ENCODE measurements at regions not wholly inside any gene's neighbourhood (a gene's known extent, or its start where the extent isn't known, plus 50 kb on each side); places are given as distances from the start of the nearest gene placed in this dataset.

DNA sequence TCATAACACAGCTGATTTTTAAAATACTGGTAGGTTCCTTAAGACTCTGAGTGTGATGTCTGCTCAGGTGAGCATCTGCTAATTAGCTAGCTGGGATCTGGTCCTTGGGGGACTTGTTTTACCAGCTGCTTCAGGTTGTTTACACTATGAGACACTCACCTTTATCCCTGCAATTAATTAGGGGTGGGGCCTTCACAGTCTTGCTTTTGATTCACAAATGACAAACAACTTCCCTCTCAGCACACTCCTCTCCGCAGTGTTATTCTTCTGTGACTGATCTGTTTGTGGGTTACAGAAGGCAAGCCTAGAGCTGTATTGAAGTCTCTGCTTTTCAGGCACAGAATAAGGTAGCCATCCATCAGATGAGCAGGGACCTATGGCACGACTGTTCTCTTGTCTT is 62.0 kb upstream of the CD83 start:
- Mint-ChIP-seq H3K36me3 (ENCODE audit: low read depth) (no peaks in the 10 kb centered on the region), H3K9me3 (no peaks in the 10 kb centered on the region), H3K27me3 (ENCODE audit: insufficient read depth) (peaks cover 26% of the 10 kb centered on the region), H3K4me3 (no peak overlapping the region), H3K27ac (no peak overlapping the region), H3K4me1 (ENCODE audit: low read depth) (no peaks in the 10 kb centered on the region)
- DNase-seq (ENCODE audit: low spot score) = no peak
- intact Hi-C loops (cut with micrococcal nuclease) = no loop called here

DNA sequence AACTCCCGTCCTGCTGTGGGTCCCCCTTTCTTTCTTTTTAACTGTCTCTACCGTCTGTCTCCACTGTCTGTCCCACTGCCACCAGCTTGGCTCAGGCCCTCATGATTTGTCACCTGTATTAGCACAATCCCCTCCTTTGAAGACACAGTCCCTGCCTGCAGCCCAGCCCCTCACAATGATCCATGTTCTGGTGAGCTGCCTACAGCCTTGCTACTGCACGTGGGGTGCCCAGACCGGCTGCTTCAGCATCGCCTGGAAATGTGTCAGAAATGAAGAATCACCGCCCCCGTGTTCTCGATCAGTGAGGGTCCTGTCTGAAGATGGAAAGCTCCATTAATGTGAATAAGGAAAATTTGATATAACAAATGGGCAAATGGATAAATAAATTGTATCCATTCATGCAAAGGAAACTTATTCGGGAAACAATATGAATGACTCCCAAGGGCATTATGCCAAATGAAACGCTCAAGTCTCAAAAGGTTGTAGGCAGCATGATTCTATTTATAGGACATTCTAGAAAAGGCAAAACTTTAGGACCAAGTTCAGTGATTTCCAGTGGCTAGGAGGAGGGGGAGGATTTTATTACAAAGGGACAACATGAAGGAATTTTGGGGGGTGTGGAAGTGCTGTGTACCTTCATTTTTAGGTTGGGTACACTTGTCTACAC is 59.4 kb upstream of the CD83 start:
- no peaks in the 10 kb centered on the region for H3K9me3 Mint-ChIP-seq
- H3K4me1 Mint-ChIP-seq (ENCODE audit: low read depth) = no peaks in the 10 kb centered on the region
- H3K27ac Mint-ChIP-seq = no peak overlapping the region
- H3K4me3 Mint-ChIP-seq = no peak overlapping the region
- intact Hi-C loops (cut with micrococcal nuclease) = no loop called here
- no peak for DNase-seq (ENCODE audit: low spot score)
- no peaks in the 10 kb centered on the region for H3K36me3 Mint-ChIP-seq (ENCODE audit: low read depth)
- H3K27me3 Mint-ChIP-seq (ENCODE audit: insufficient read depth) = peaks cover 38% of the 10 kb centered on the region

DNA sequence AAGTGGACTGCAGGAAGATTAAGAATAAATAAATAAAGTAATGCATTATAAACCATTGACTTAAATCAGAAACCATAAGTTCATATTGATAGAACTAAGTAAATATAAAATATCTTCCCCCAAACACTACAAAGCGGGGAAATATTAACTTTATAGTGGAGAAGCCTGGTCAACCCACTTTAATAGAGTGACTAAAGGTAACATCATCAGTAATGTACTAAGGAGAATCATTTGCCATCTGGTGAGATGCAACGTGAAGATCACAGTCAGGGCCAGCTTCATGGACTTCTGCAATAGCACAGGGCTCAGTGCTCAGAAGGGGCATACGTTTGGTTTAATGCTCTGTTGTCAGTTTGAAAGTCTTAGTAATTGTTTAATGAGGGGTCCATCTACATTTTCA is 58.8 kb upstream of the CD83 start:
- Mint-ChIP-seq H3K27me3 (ENCODE audit: insufficient read depth) (peaks cover 38% of the 10 kb centered on the region), H3K4me1 (ENCODE audit: low read depth) (no peaks in the 10 kb centered on the region), H3K36me3 (ENCODE audit: low read depth) (no peaks in the 10 kb centered on the region), H3K4me3 (no peak overlapping the region), H3K9me3 (no peaks in the 10 kb centered on the region), H3K27ac (no peak overlapping the region)
- intact Hi-C loops (cut with micrococcal nuclease) = no loop called here
- DNase-seq (ENCODE audit: low spot score) = no peak

DNA sequence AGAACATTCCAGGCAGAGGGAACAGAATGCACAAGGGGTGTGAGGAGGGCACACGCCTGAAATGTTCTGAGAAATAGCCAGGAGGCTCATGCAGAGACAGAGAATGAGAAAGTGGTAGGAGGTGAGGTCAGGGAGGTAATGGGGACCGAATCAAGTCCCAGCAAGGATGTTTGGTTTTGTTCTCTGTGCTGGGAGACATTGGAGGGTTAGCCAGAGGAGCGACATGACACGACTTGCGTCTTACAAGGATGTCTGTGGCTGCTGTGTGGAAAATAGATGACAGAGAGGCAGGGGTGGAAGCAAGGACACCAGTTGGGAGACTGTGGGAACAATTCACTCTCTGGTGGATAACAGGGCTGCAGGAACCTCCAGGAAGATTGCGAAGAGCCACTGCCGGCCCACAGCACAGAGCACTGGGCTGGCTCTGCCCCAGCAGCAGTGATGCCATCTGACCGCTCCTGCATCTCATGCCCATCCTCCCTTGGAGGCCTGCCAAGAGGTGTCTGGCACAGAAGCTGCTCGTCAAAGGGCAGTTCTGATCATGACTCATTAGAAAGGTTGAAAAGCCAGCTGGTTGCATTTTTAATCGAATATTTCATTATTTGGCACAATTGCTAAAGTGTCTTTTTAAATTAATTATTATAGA is 57.7 kb upstream of the CD83 start:
- no peaks in the 10 kb centered on the region for H3K4me1 Mint-ChIP-seq (ENCODE audit: low read depth)
- no peak overlapping the region for H3K27ac Mint-ChIP-seq
- no peak overlapping the region for H3K4me3 Mint-ChIP-seq
- no peaks in the 10 kb centered on the region for H3K36me3 Mint-ChIP-seq (ENCODE audit: low read depth)
- intact Hi-C loops (cut with micrococcal nuclease) = loop anchor here (10.0 kb wide), 2 partner anchors 445 to 1565 kb away; partner anchors contain the start of gene NOL7
- H3K27me3 Mint-ChIP-seq (ENCODE audit: insufficient read depth) = peaks cover 38% of the 10 kb centered on the region
- no peaks in the 10 kb centered on the region for H3K9me3 Mint-ChIP-seq
- no peak for DNase-seq (ENCODE audit: low spot score)

DNA sequence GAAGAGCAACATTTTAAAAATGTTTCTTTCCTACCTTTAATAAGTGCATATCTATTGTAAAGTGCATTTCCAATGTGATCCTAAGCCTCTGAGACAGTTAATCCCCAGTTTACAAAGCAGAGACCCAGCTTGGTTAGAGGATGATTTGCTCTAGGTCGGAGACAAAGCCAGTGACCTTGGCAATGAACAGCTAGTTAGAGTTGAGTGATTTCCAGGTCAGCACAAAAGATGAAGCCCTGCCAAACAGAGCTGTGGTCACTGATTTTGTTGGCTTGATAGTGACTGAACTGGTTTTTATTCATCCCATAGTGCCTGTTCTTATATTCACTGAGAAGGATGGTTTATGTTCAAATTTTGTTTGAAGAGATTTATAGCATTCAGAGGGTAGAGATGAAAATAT is 56.6 kb upstream of the CD83 start:
- DNase-seq (ENCODE audit: low spot score) = no peak
- Mint-ChIP-seq H3K36me3 (ENCODE audit: low read depth) (no peaks in the 10 kb centered on the region), H3K4me1 (ENCODE audit: low read depth) (no peaks in the 10 kb centered on the region), H3K27me3 (ENCODE audit: insufficient read depth) (peaks cover 40% of the 10 kb centered on the region), H3K4me3 (no peak overlapping the region), H3K9me3 (no peaks in the 10 kb centered on the region), H3K27ac (no peak overlapping the region)
- intact Hi-C loops (cut with micrococcal nuclease) = loop anchor here (10.0 kb wide), 2 partner anchors 446 to 1564 kb away; partner anchors contain the start of gene NOL7

DNA sequence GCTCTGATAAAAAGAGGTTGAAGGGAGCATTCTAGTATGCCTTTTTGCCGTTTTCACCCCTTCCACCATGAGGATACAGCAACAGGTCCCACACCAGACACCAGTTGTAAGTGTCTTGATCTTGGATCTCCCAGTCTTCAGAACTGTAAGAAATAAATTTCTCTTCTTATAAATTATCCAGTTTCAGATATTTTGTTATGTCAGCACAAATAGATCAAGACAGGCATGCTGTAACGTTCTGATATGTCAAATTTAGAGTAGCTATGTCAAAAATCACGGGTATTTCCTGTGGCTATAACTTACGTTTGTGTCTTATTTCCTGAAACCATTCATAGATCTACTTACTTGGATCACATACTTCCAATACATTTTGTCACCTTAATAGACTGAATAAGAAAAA is 55.9 kb upstream of the CD83 start:
- intact Hi-C loops (cut with micrococcal nuclease) = loop anchor here (10.0 kb wide), 2 partner anchors 447 to 1563 kb away; partner anchors contain the start of gene NOL7
- H3K4me3 Mint-ChIP-seq = no peak overlapping the region

DNA sequence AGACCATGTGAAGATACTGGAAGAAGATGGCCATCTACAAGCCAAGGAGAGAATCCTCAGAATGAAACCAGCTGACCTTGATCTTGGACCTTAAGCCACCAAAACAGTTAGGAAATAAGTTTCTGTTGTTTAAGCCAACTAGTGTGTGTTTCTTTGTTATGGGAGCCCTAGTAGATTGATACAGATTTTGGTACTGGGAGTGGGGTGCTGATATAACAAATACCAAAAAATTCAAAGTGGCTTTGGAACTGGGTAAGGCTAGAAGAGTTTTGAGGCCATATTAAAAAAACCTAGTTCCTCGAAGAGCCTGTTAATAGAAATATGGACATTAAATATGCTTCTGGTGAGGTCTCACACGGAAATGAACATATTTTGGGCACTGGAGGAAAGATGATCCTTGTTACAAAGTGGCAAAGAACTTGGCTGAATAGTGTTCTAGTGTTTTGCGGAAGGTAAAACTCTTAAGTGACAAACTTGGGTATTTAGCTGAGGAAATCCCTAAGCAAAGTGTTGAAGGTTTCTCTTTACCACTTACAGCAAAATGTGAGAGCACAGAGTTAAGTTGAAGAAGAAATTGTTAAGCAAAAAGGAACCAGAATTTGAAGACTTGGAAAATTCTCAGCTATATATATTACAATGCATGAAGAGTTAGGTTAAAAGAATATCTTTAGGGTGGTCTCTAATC is 55.1 kb upstream of the CD83 start:
- no peak overlapping the region for H3K4me3 Mint-ChIP-seq
- no peak overlapping the region for H3K27ac Mint-ChIP-seq
- intact Hi-C loops (cut with micrococcal nuclease) = loop anchor here (10.0 kb wide), 2 partner anchors 448 to 1562 kb away; partner anchors contain the start of gene NOL7
- DNase-seq (ENCODE audit: low spot score) = no peak
- peaks cover 7% of the 10 kb centered on the region for H3K4me1 Mint-ChIP-seq (ENCODE audit: low read depth)
- peaks cover 40% of the 10 kb centered on the region for H3K27me3 Mint-ChIP-seq (ENCODE audit: insufficient read depth)
- no peaks in the 10 kb centered on the region for H3K36me3 Mint-ChIP-seq (ENCODE audit: low read depth)
- H3K9me3 Mint-ChIP-seq = no peaks in the 10 kb centered on the region

More for the DNA sequence above, 55.9 kb upstream of the CD83 start:
- no peak overlapping the region for H3K27ac Mint-ChIP-seq
- DNase-seq (ENCODE audit: low spot score) = no peak
- no peaks in the 10 kb centered on the region for H3K36me3 Mint-ChIP-seq (ENCODE audit: low read depth)
- peaks cover 2% of the 10 kb centered on the region for H3K4me1 Mint-ChIP-seq (ENCODE audit: low read depth)
- H3K27me3 Mint-ChIP-seq (ENCODE audit: insufficient read depth) = peaks cover 40% of the 10 kb centered on the region
- no peaks in the 10 kb centered on the region for H3K9me3 Mint-ChIP-seq

DNA sequence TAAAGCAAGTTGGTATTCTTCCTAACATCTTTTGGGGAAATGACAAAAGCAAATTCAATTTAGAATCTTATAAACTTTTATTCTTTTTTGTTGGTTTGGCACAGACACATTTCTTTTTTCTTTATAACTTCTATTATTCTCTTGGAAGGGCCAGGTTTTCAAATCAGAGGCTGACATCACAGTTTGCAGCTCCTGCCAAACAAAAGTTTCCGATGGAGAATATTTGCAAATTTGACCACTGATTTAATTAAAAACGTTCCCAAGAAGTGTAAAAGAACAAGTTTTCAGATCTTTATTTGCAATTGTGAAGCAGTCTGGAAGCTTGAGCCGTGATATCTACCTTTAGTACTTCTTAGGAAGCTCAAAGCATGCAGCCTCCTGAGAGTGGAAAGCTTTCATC is 53.8 kb upstream of the CD83 start:
- Mint-ChIP-seq H3K4me1 (ENCODE audit: low read depth) (peaks cover 17% of the 10 kb centered on the region), H3K27me3 (ENCODE audit: insufficient read depth) (peaks cover 35% of the 10 kb centered on the region), H3K27ac (no peak overlapping the region), H3K9me3 (no peaks in the 10 kb centered on the region), H3K36me3 (ENCODE audit: low read depth) (no peaks in the 10 kb centered on the region), H3K4me3 (no peak overlapping the region)
- intact Hi-C loops (cut with micrococcal nuclease) = loop anchor here (10.0 kb wide), 2 partner anchors 449 to 1561 kb away; partner anchors contain the start of gene NOL7
- DNase-seq (ENCODE audit: low spot score) = no peak

DNA sequence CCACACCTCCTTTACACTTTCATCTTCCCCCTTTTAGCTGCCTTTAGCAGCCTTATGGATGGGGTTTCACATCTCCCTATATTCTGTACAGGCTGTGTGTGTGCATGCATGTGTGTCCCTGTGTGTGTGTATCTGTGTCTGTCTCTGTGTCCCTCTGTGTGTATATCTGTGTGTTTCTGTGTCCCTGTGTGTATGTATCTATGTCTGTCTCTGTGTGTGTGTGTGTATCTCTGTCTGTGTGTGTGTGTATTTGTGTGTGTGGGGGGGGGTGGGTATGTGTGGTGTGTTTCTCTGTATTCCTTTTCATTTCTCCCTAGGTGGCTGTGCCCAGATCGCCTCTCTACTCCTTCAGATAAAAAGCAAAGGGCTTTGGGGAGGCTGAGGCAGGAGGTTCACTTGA is 52.2 kb upstream of the CD83 start:
- Mint-ChIP-seq H3K27ac (no peak overlapping the region), H3K9me3 (no peaks in the 10 kb centered on the region), H3K4me3 (no peak overlapping the region), H3K4me1 (ENCODE audit: low read depth) (peaks cover 26% of the 10 kb centered on the region), H3K36me3 (ENCODE audit: low read depth) (no peaks in the 10 kb centered on the region), H3K27me3 (ENCODE audit: insufficient read depth) (peaks cover 21% of the 10 kb centered on the region)
- intact Hi-C loops (cut with micrococcal nuclease) = loop anchor here (5.0 to 10.0 kb wide), 3 partner anchors 253 to 1559 kb away; partner anchors contain the start of genes MCUR1 and NOL7
- no peak for DNase-seq (ENCODE audit: low spot score)

DNA sequence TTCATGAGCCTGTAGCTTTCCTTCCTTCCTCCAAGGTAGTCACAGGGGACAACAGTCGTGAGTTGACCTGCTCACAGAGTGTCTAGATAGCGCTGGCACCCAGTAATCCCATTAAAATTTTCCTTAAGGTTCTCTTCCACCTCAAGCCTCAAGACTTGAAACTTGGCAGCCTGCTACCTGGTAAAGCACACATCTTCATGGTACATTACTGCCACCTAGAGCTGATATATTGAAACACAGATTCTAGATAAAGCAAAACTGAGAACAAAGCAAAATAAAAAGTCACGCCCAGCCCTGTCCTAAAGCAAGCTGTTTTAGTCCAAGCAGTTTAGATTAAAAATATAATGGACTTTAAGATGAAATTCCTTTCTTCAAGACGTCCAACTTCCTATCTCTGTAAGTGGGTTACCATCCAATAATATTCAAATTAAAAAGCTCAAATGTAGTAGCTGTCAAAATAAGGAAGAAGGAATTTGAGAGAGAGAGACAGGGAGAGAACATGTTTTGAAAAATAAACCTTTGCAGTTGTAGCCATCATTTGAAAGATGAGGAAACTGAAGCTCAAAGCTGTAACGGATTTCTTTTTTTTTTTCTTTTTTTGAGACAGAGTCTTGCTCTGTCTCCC is 50.7 kb upstream of the CD83 start:
- Mint-ChIP-seq H3K36me3 (ENCODE audit: low read depth) (no peaks in the 10 kb centered on the region), H3K4me3 (peak overlapping the region; percentile 32), H3K27me3 (ENCODE audit: insufficient read depth) (peaks cover 11% of the 10 kb centered on the region), H3K27ac (peak overlapping the region; percentile 21), H3K4me1 (ENCODE audit: low read depth) (peaks cover 35% of the 10 kb centered on the region), H3K9me3 (no peaks in the 10 kb centered on the region)
- DNase-seq (ENCODE audit: low spot score) = no peak
- intact Hi-C loops (cut with micrococcal nuclease) = loop anchor here (1.0 to 10.0 kb wide), 10 partner anchors 20 to 1558 kb away; partner anchors contain the start of genes MCUR1, NOL7 and SIRT5

DNA sequence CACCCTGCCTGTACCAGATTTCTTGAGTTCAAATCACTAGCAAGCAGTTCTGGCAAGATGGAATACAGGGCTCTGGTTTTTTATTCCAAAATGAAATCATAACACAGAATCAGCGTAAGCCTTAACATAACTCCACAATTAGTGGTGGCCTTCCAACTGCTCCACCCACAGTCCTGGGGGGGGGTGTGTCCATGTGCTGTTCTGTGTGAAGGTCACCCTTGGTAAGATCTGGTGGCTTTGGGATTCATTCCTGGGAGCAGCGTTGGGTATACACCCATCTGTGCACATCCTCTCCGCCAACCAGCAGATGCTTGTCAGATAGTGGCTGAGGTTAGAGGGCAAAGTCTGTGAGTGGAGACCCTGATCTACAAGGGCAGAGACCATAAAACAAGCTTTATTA is 49.9 kb upstream of the CD83 start:
- Mint-ChIP-seq H3K27ac (peak overlapping the region; percentile 37), H3K36me3 (ENCODE audit: low read depth) (no peaks in the 10 kb centered on the region), H3K4me3 (peak overlapping the region; percentile 2), H3K9me3 (no peaks in the 10 kb centered on the region), H3K27me3 (ENCODE audit: insufficient read depth) (peaks cover 3% of the 10 kb centered on the region), H3K4me1 (ENCODE audit: low read depth) (peaks cover 35% of the 10 kb centered on the region)
- DNase-seq (ENCODE audit: low spot score) = no peak
- intact Hi-C loops (cut with micrococcal nuclease) = loop anchor here (1.0 to 10.0 kb wide), 11 partner anchors 21 to 1557 kb away; partner anchors contain the start of genes MCUR1, NOL7 and SIRT5

All from activated T-helper 1 cell treated with anti-CD3 and anti-CD28 coated beads, Interleukin-12 subunit alpha, Interleukin-12 subunit beta, Interleukin-2, Interleukin-4 antibody, amounts not matched to agents 30 ng/mL and 10 ng/mL and 1 ng/mL, durations not matched to agents 14 hours and 24 hours and 36 hours (primary cell).